NOMO-1 treated with DMSO at 0.1 percent for 48 hours (cell line): ENCODE measurements at regions not wholly inside any gene's neighbourhood (a gene's known extent, or its start where the extent isn't known, plus 50 kb on each side); places are given as distances from the start of the nearest gene placed in this dataset.
A peak's percentile ranks its signal among the peaks of the same experiment; 100 is the strongest.
"Not testable (repeated sequence)": the region's sequence is repeated elsewhere in the genome, so short reads cannot be mapped to it uniquely, and the experiment has no call there.

Source experiments
- DNase-seq: peaks from one replicate; lab custom pipeline; 2025; ENCODE audit not compliant: unreplicated experiment; lab: John Stamatoyannopoulos, UW

DNA sequence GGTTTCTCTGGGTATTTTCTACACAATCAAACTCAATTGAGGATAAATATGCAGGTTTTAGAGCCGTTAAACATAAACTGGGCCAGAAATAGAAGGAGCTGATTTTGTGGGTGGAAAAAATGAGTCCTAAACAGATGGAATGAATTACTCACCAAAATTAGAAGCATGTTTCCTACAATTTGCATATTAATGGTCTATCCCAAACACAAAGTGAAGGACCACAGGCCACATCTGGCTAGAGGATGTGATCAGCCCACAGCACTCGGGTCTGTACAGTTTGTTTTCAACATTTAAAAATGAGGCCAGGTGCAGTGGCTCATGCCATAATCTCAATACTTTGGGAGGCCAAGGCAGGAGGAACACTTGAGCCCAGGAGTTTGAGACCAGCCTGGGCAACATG, 296.3 kb downstream of the PREX1 start:
- DNase-seq: no peak

- no peak for DNase-seq
Observed at GRCh38 chr20:48530957-48531356, 296.8 kb downstream of the PREX1 start.

DNA sequence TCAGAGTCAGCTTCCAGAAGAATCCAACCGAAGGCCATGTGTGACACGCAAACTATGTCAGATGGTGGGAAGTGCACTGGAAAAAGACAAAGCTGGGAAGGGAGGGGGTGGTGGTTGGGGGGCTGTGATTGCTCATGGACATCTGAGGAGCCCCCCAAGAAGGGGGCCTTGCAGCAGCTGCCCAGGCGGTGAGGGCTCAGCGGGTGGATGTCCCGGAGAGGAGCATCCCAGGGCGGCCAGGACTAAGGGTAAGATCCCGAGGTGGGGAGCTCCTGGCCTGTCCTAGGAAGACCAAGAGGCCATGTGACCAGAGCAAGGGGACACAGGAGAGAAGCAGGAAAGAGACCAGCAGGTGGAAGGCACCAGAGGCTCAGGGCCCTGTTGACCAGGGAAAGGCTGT, 299.5 kb downstream of the PREX1 start:
- no peak for DNase-seq

DNA sequence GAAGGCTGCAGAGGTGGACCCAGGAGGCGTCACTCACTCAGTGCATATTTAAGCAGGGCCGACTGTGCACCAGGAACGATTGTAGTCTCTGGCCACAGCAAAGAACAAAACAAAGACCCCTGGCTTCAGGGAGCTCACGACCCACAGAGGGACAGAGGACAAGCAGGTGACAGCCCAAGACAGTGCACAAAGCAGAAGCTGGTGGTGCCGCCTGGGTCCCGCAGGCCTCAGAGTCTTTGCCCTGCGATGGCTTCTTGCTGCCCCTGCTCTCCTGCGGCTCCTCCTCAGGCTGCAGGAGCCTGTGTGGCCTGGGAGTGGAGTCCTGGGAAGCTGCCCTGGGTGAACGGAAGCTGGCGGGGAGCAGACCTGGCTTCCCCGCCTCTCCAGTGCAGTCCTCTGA, 300.0 kb downstream of the PREX1 start:
- no peak for DNase-seq

DNA sequence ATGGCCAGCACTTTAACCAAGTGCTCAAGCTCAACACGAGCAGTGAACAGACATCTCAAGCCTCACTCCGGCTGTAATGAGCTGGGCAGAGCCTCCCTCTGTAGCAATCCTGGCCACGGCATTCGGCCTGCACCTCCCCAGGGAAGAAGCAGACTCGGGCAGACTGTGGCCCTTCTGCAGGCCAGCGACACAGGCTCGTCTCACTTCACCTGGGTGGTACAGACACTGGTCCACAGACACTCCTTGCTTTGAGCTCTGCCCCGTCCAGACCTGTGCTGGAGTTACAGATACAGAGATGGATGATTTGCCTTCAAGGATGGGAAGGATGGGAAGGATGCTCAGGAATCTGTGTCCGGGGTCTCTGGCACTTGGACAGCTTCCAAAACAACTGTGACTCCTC, 300.9 kb downstream of the PREX1 start:
- DNase-seq: no peak

DNA sequence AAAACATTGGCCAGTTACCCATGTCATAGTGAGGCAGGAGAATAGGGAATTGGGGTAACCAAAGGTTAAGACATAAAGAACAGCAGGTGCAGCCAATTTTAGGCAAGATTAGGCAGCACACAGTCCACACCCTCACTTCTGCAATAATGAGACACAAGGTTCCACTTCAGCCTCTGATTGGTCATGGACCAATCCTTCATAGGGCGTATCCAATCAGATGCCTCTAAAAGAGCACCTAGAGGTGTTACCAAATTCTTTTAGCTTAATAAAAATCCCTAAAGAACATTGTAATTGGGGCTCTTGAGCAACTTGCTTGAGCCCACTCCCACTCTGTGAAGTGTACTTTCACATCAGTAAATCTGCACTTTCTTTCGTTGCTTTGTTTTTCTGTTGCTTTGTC, 302.4 kb downstream of the PREX1 start:
- no peak for DNase-seq

- DNase-seq: no peak
Observed at GRCh38 chr20:48524582-48524981, 303.2 kb downstream of the PREX1 start.

GRCh38 chr20:48523191-48523995, 304.4 kb downstream of the PREX1 start:
- peak; percentile 13 for DNase-seq

- DNase-seq: no peak
Observed at GRCh38 chr20:48521121-48521520, 306.7 kb downstream of the PREX1 start.

GRCh38 chr20:48516196-48516595, 311.6 kb downstream of the PREX1 start:
- DNase-seq: not testable (repeated sequence)

DNA sequence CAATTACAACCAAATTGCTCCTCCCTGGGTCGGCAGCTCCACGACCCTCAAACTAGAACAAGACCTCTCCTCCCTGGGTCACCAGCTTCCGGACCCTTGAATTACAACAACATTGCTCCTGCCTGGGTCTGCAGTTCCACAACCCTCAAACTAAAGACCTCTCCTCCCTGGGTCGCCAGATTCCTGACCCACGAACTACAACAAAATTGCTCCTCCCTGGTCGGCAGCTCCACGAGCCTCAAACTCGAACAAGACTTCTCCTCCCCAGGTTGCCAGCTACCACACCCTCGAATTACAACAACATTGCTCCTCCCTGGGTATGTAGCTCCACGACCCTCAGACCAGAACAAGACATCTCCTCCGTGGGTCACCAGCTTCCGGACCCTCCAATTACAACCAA, 313.2 kb downstream of the PREX1 start:
- DNase-seq: not testable (repeated sequence)

DNA sequence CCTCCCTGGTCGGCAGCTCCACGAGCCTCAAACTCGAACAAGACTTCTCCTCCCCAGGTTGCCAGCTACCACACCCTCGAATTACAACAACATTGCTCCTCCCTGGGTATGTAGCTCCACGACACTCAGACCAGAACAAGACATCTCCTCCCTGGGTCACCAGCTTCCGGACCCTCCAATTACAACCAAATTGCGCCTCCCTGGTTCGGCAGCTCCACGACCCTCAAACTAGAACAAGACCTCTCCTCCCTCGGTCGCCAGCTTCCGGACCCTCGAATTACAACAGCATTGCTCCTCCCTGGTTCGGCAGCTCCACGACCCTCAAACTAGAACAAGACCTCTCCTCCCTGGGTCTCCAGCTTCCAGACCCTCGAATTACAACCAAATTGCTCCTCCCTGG, 315.3 kb downstream of the PREX1 start:
- DNase-seq: not testable (repeated sequence)

DNA sequence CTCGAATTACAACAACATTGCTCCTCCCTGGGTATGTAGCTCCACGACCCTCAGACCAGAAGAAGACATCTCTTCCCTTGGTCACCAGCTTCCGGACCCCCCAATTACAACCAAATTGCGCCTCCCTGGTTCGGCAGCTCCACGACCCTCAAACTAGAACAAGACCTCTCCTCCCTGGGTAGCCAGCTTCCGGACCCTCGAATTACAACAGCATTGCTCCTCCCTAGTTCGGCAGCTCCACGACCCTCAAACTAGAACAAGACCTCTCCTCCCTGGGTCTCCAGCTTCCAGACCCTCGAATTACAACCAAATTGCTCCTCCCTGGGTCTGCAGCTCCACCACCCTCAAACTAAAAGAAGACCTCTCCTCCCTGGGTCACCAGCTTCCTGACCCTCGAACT, 322.7 kb downstream of the PREX1 start:
- DNase-seq: not testable (repeated sequence)

GRCh38 chr20:48503166-48503815, 324.5 kb downstream of the PREX1 start:
- DNase-seq: no peak

- DNase-seq: no peak
Observed at GRCh38 chr20:48502758-48503157, 325.0 kb downstream of the PREX1 start.

DNA sequence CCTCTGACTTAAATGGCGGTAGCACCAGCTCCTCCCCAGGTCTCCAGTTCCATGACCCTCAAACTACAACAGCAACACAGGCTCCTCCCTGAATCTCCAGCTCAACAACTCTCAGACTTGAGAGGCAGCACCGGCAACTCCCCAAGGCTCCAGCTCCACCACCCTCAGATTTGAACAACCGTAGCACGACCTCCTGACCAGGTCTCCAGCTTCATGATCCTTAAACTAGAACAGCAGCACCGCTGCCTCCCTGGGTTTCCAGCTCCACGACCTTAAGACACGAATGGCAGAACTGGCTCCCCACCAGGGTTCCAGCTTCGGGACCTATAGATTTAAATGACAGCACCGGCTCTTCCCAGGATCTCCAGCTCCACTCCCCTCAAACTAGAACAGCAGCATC, 325.8 kb downstream of the PREX1 start:
- no peak for DNase-seq

- not testable (repeated sequence) for DNase-seq
Observed at GRCh38 chr20:48500900-48501299, 326.9 kb downstream of the PREX1 start.

DNA sequence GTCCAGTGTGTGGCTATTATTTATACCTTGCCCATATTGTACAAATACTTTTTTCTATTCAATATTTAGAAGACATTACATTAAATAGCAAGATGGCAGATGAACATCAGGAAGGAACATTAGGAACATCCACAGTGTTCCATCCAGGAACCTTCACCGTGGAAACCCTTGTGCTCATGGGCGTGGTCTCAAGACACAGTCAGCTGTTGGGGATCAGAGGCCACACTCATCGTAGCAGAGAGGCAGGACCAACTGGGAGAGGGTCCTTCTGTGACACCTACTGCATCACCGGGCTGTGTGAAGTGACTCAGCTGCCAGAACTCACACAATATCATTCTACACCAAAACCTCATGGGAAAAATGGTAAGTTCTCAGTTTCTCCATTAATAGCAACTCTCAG, 328.9 kb downstream of the PREX1 start:
- DNase-seq: not testable (repeated sequence)

DNA sequence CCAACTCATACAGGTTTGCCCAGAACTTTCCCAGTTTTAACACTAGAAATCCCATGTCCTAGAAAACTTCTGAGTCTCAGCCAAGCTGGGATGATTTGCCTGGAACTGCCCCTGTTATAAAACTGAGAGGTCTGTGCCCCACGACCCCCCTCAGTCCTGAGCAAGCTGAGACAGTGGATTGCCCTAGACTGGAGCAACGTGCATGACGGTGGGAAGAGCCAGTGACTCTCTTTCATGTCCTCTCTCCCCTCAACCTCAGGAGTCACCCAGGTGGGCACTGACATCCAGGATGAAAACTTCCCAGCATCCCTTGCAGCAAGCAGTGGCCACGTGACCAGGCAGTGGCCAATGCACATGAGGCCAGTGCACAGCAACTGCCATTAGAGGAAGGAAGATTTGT, 329.7 kb downstream of the PREX1 start:
- not testable (repeated sequence) for DNase-seq

- DNase-seq: no peak
Observed at GRCh38 chr20:48493966-48494365, 333.8 kb downstream of the PREX1 start.

- not testable (repeated sequence) for DNase-seq
Observed at GRCh38 chr20:48493331-48493730, 334.5 kb downstream of the PREX1 start.

- DNase-seq: no peak
Observed at GRCh38 chr20:48492715-48493070, 335.1 kb downstream of the PREX1 start.
